Liver (tissue), 7 donors: ENCODE measurements at regions not wholly inside any gene's neighbourhood (a gene's known extent, or its start where the extent isn't known, plus 50 kb on each side); places are given as distances from the start of the nearest gene placed in this dataset.

ENCODE experiments used
- DNase-seq: peaks from one replicate; pipeline ENCODE4 v3.0.0-alpha.2; 2017; ENCODE audit warnings: low spot score
- H3K27ac ChIP-seq, 2 donors: one replicate each; pipeline ENCODE4 v1.7.0; 2013; ENCODE audit warnings: inconsistent platforms in 2 of 2, low read length in 2 of 2, control low read depth in 1 of 2, low read depth in 1 of 2, mild to moderate bottlenecking in 1 of 2
- H3K27me3 ChIP-seq, 4 donors: one replicate each; pipeline versions ENCODE4 v1.6.1 to v1.7.0; 2013; ENCODE audit warnings: low read length in 3 of 4, inconsistent platforms in 1 of 4, mild to moderate bottlenecking in 1 of 4, moderate library complexity in 1 of 4; ENCODE audit not compliant: control insufficient read depth in 4 of 4, insufficient read depth in 4 of 4
- H3K36me3 ChIP-seq, 4 donors: one replicate each; pipeline versions ENCODE4 v1.6.1 to v1.7.0; 2013; ENCODE audit warnings: low read length in 3 of 4, mild to moderate bottlenecking in 3 of 4, low read depth in 1 of 4, moderate library complexity in 1 of 4; ENCODE audit not compliant: control insufficient read depth in 4 of 4, insufficient read depth in 3 of 4
- H3K4me1 ChIP-seq, 4 donors: one replicate each; pipeline versions ENCODE4 v1.6.1 to v1.7.0; 2013; ENCODE audit warnings: low read length in 3 of 4, mild to moderate bottlenecking in 3 of 4, moderate library complexity in 1 of 4; ENCODE audit not compliant: control insufficient read depth in 4 of 4, insufficient read depth in 4 of 4
- H3K4me3 ChIP-seq, 3 donors: one replicate each; pipeline versions ENCODE4 v1.6.1 to v1.7.0; 2013; ENCODE audit warnings: low read length in 3 of 3, control low read depth in 1 of 3, low read depth in 1 of 3, mild to moderate bottlenecking in 1 of 3
- H3K9ac ChIP-seq, 2 donors: one replicate each; pipeline ENCODE4 v1.7.0; 2013; ENCODE audit warnings: low read length in 2 of 2, mild to moderate bottlenecking in 2 of 2, moderate library complexity in 2 of 2, control low read depth in 1 of 2, low read depth in 1 of 2
- H3K9me3 ChIP-seq, 4 donors: one replicate each; pipeline versions ENCODE4 v1.6.1 to v1.7.0; 2013; ENCODE audit warnings: low read length in 3 of 4; ENCODE audit not compliant: control insufficient read depth in 4 of 4
- ATF3 ChIP-seq: IDR thresholded peaks from 2 replicates; pipeline ENCODE4 v1.6.1; 2016; ENCODE audit warnings: antibody characterized with exemption
- EGR1 ChIP-seq, 2 donors: IDR thresholded peaks; 2 replicates each; pipeline ENCODE4 v1.6.1; 2016 to 2018; ENCODE audit warnings: antibody characterized with exemption in 2 of 2, low read depth in 2 of 2
- FOXA1 ChIP-seq: IDR thresholded peaks from 2 replicates; pipeline ENCODE4 v1.6.1; 2016; ENCODE audit warnings: antibody characterized with exemption
- GABPA ChIP-seq, 2 donors: IDR thresholded peaks in 1 of 2; conservative IDR thresholded peaks in 1 of 2; 2 replicates each; pipeline ENCODE4 v1.6.1; 2016; ENCODE audit warnings: antibody characterized with exemption in 2 of 2, mild to moderate bottlenecking in 1 of 2, moderate library complexity in 1 of 2
- HNF4A ChIP-seq, 2 donors: conservative IDR thresholded peaks; 2 replicates each; pipeline ENCODE4 v1.6.1; 2016; ENCODE audit warnings: antibody characterized with exemption in 2 of 2, mild to moderate bottlenecking in 2 of 2
- HNF4G ChIP-seq: IDR thresholded peaks from 2 replicates; pipeline ENCODE4 v1.6.1; 2016; ENCODE audit warnings: antibody characterized with exemption
- JUND ChIP-seq, 2 donors: IDR thresholded peaks; 2 replicates each; pipeline ENCODE4 v1.6.1; 2016; ENCODE audit warnings: antibody characterized with exemption in 2 of 2
- MAX ChIP-seq: IDR thresholded peaks from 2 replicates; pipeline ENCODE4 v1.6.1; 2016; ENCODE audit warnings: antibody characterized with exemption
- NR2F2 ChIP-seq: IDR thresholded peaks from 2 replicates; pipeline ENCODE4 v1.6.1; 2016; ENCODE audit warnings: antibody characterized with exemption
- RAD21 ChIP-seq, 2 donors: IDR thresholded peaks; 2 replicates each; pipeline ENCODE4 v1.6.1; 2016; ENCODE audit warnings: antibody characterized with exemption in 2 of 2, mild to moderate bottlenecking in 2 of 2
- REST ChIP-seq: IDR thresholded peaks from 2 replicates; pipeline ENCODE4 v1.6.1; 2016; ENCODE audit warnings: antibody characterized with exemption, mild to moderate bottlenecking
- RXRA ChIP-seq, 2 donors: IDR thresholded peaks; 2 replicates each; pipeline ENCODE4 v1.6.1; 2017 to 2018; ENCODE audit warnings: antibody characterized with exemption in 2 of 2, mild to moderate bottlenecking in 1 of 2
- TAF1 ChIP-seq: conservative IDR thresholded peaks from 2 replicates; pipeline ENCODE4 v1.6.1; 2016; ENCODE audit warnings: antibody characterized with exemption, mild to moderate bottlenecking
- YY1 ChIP-seq: IDR thresholded peaks from 2 replicates; pipeline ENCODE4 v1.6.1; 2016; ENCODE audit warnings: antibody characterized with exemption, mild to moderate bottlenecking
- ZBTB33 ChIP-seq: IDR thresholded peaks from 2 replicates; pipeline ENCODE4 v1.6.1; 2016; ENCODE audit warnings: antibody characterized with exemption
- WGBS: extraction: QIAGEN DNeasy Blood & Tissue Kit; methylation state at CpG from one replicate; pipeline ENCODE4 v1.1.7; 2013; 5-methylcytosine and 5-hydroxymethylcytosine counted together
- donor health status: healthy.
- donor health status: healthy.
- donor health status: healthy.
- donor health status: healthy.

- Histone ChIP-seq H3K27ac (no peak overlapping the region), H3K36me3 (no peaks in the 10 kb centered on the region), H3K4me3 (no peak overlapping the region), H3K4me1 (no peaks in the 10 kb centered on the region), H3K9ac (no peak overlapping the region), H3K27me3 (no peaks in the 10 kb centered on the region), H3K9me3 (no peaks in the 10 kb centered on the region)
- no peak for TF ChIP-seq EGR1 (IDR thresholded peaks at IDR 0.05; ENCODE audit: low read depth in 2 of 2)
- TF ChIP-seq TAF1 = no peak
- TF ChIP-seq ATF3 = no peak
- TF ChIP-seq HNF4G = no peak
- no peak for TF ChIP-seq NR2F2
- TF ChIP-seq ZBTB33 = no peak
- no peak for TF ChIP-seq JUND (IDR thresholded peaks at IDR 0.05)
- no peak for TF ChIP-seq MAX
- no peak for TF ChIP-seq REST
- TF ChIP-seq RXRA (IDR thresholded peaks at IDR 0.05) = no peak
- no peak for TF ChIP-seq RAD21 (IDR thresholded peaks at IDR 0.05)
- TF ChIP-seq GABPA (IDR thresholded peaks at IDR 0.05 in 1 of 2, conservative IDR thresholded peaks at IDR 0.05 in 1 of 2) = no peak
- no peak for TF ChIP-seq HNF4A (conservative IDR thresholded peaks at IDR 0.05)
- TF ChIP-seq YY1 = no peak
- 73% methylated on average over 2 of the region's 2 CpGs for WGBS
- DNase-seq = no peak
These were observed 265.3 kb downstream of the PCDH18 start for GRCh38 chr4:137267024-137267423.

GRCh38 chr4:137266511-137266910, 265.8 kb downstream of the PCDH18 start:
- Histone ChIP-seq H3K36me3 (no peaks in the 10 kb centered on the region), H3K27ac (no peak overlapping the region), H3K4me1 (no peaks in the 10 kb centered on the region), H3K4me3 (no peak overlapping the region), H3K9me3 (no peaks in the 10 kb centered on the region), H3K9ac (no peak overlapping the region), H3K27me3 (no peaks in the 10 kb centered on the region)
- DNase-seq = no peak
- whole genome bisulfite sequencing = 58% methylated on average over 3 of the region's 3 CpGs
- TF ChIP-seq FOXA1 (no peak), RXRA (IDR thresholded peaks at IDR 0.05) (no peak), ATF3 (no peak), ZBTB33 (no peak), MAX (no peak), EGR1 (IDR thresholded peaks at IDR 0.05; ENCODE audit: low read depth in 2 of 2) (no peak), JUND (IDR thresholded peaks at IDR 0.05) (no peak)
